Endothelial cell of umbilical vein (primary cell): ENCODE measurements at regions not wholly inside any gene's neighbourhood (a gene's known extent, or its start where the extent isn't known, plus 50 kb on each side); places are given as distances from the start of the nearest gene placed in this dataset.

ENCODE experiments used
- BruUV-seq: library from RNA; stranded (reverse); fragments of 400-500 nt; replicated peaks from 2 replicates; lab custom pipeline; 2021; lab: Mats Ljungman, UMichigan
- CTCF ChIA-PET: fragments of 300-600, 350-600 bp; sonication (Branson Sonifier 250); formaldehyde crosslinking; loops from one replicate; lab custom pipeline; 2021; ENCODE audit warnings: antibody characterized with exemption, inconsistent platforms; lab: Charles Lee
- POLR2A ChIA-PET: fragments of 300-600, 350-600 bp; sonication (Branson Sonifier 250); formaldehyde crosslinking; loops from one replicate; lab custom pipeline; 2021; ENCODE audit warnings: antibody characterized with exemption, inconsistent platforms; lab: Charles Lee
- DNase-seq: peaks from one replicate; pipeline ENCODE4 v3.0.0-alpha.2; 2011; ENCODE audit warnings: low read depth, low spot score
- FAIRE-seq: peaks from 2 replicates; lab custom pipeline; 2011; peaks lifted over from hg19 to GRCh38; lab: Jason Lieb, UNC
- H2AFZ ChIP-seq: 2 replicates; pipeline ENCODE4 v1.6.0; 2012; ENCODE audit warnings: low read depth, low read length, control low read depth, inconsistent platforms
- H3K27ac ChIP-seq: 2 replicates; pipeline ENCODE4 v1.5.1; 2011; ENCODE audit warnings: low read depth, mild to moderate bottlenecking, control low read depth, low read length, moderate library complexity; ENCODE audit not compliant: insufficient read depth
- H3K27me3 ChIP-seq, 2 experiments: 2 replicates each; pipeline versions ENCODE4 v1.6.0 to v1.6.1; 2011; ENCODE audit warnings: low read length in 2 of 2, mixed read lengths in 1 of 2; ENCODE audit not compliant: control insufficient read depth in 2 of 2, insufficient read depth in 2 of 2
- H3K36me3 ChIP-seq, 2 experiments: 2 replicates in 1 of 2; 3 replicates in 1 of 2; pipeline ENCODE4 v1.5.1; 2011; ENCODE audit warnings: low read length in 2 of 2, mild to moderate bottlenecking in 1 of 2, moderate library complexity in 1 of 2; ENCODE audit not compliant: control insufficient read depth in 2 of 2, insufficient read depth in 2 of 2; ENCODE audit errors: extremely low read depth in 1 of 2
- H3K4me1 ChIP-seq: 3 replicates; pipeline ENCODE4 v1.5.1; 2011; ENCODE audit warnings: mild to moderate bottlenecking, low read length; ENCODE audit not compliant: control insufficient read depth, insufficient read depth; ENCODE audit errors: extremely low read depth
- H3K4me2 ChIP-seq: 2 replicates; pipeline ENCODE4 v1.6.1; 2011; ENCODE audit warnings: low read length, control low read depth, mixed read lengths; ENCODE audit not compliant: insufficient read depth
- H3K4me3 ChIP-seq, 3 experiments: fragments of 200-600 bp in 1 of 3; sonication (generic), shearing (Covaris generic) in 1 of 3; replicated peaks in 1 of 3; 2 replicates each; pipeline ENCODE4 v1.5.1; 2011 to 2016; ENCODE audit warnings: control low read depth in 3 of 3, low read length in 3 of 3, mild to moderate bottlenecking in 2 of 3, inconsistent platforms in 1 of 3, low read depth in 1 of 3, moderate library complexity in 1 of 3; ENCODE audit not compliant: insufficient read depth in 1 of 3
- H3K79me2 ChIP-seq: 2 replicates; pipeline ENCODE4 v1.6.0; 2012; ENCODE audit warnings: low read length, inconsistent platforms; ENCODE audit not compliant: control insufficient read depth, insufficient read depth
- H3K9ac ChIP-seq: replicated peaks from 2 replicates; pipeline ENCODE3; 2011; ENCODE audit warnings: low read length, control low read depth; ENCODE audit not compliant: insufficient read depth; ENCODE audit errors: extremely low read depth
- H3K9me1 ChIP-seq: replicated peaks from 3 replicates; pipeline ENCODE4 v1.6.0; 2011; ENCODE audit warnings: mild to moderate bottlenecking, low read length; ENCODE audit not compliant: control insufficient read depth, insufficient read depth; ENCODE audit errors: extremely low read depth
- H3K9me3 ChIP-seq: replicated peaks from 2 replicates; pipeline ENCODE4 v1.5.1; 2012; ENCODE audit warnings: low read length, inconsistent platforms; ENCODE audit not compliant: control insufficient read depth, insufficient read depth
- H4K20me1 ChIP-seq: replicated peaks from 2 replicates; pipeline ENCODE3; 2011; ENCODE audit warnings: mild to moderate bottlenecking, low read length; ENCODE audit not compliant: control insufficient read depth, insufficient read depth; ENCODE audit errors: extremely low read depth
- EZH2 ChIP-seq: IDR thresholded peaks from 2 replicates; pipeline ENCODE4 v1.6.1; 2012; ENCODE audit warnings: borderline replicate concordance, low read depth, mild to moderate bottlenecking, moderate library complexity, low read length, inconsistent platforms; ENCODE audit not compliant: severe bottlenecking
- FOS ChIP-seq: IDR thresholded peaks from 2 replicates; pipeline ENCODE4 v1.6.1; 2011; ENCODE audit warnings: mild to moderate bottlenecking, low read length, moderate library complexity, borderline replicate concordance; ENCODE audit not compliant: insufficient read depth
- MYC ChIP-seq: IDR thresholded peaks from one replicate; pipeline ENCODE4 v1.6.1; 2011; ENCODE audit warnings: mild to moderate bottlenecking, low read depth, low read length
- POLR2A ChIP-seq: IDR thresholded peaks from 2 replicates; pipeline ENCODE4 v1.6.1; 2012; ENCODE audit warnings: low read depth, mild to moderate bottlenecking, control low read depth, low read length
- POLR2AphosphoS5 ChIP-seq: IDR thresholded peaks from 2 replicates; pipeline ENCODE4 v1.6.1; 2012; ENCODE audit warnings: low read depth, mild to moderate bottlenecking, control low read depth, low read length, moderate library complexity; ENCODE audit not compliant: insufficient read depth
- dilution Hi-C: fragments of 300-500 bp; cut with MboI; formaldehyde crosslinking; loops from one replicate; pipeline ENCODE4 v1.15.0; 2019; ENCODE audit warnings: low sequenced_read_pairs; ENCODE audit not compliant: extremely low pct_ligation_motif_present
- intact Hi-C: fragments of 100-400 bp; cut with micrococcal nuclease; formaldehyde crosslinking; loops from one replicate; pipeline ENCODE4 v1.10.0; 2022
- TF ChIP-seq, protein P1 (sequence below), 2 donors: IDR thresholded peaks; 1 replicate in 1 of 2; 2 replicates in 1 of 2; pipeline ENCODE4 v1.5.1; 2011; ENCODE audit warnings: low read length in 2 of 2, mild to moderate bottlenecking in 2 of 2, moderate library complexity in 2 of 2, control low read depth in 1 of 2, inconsistent platforms in 1 of 2, low read depth in 1 of 2; ENCODE audit not compliant: insufficient read depth in 1 of 2; ENCODE audit errors: extremely low read depth in 1 of 2
- TF ChIP-seq, protein P2 (sequence below): IDR thresholded peaks from 2 replicates; pipeline ENCODE4 v1.6.1; 2011; ENCODE audit not compliant: insufficient read depth, insufficient read length

DNA sequence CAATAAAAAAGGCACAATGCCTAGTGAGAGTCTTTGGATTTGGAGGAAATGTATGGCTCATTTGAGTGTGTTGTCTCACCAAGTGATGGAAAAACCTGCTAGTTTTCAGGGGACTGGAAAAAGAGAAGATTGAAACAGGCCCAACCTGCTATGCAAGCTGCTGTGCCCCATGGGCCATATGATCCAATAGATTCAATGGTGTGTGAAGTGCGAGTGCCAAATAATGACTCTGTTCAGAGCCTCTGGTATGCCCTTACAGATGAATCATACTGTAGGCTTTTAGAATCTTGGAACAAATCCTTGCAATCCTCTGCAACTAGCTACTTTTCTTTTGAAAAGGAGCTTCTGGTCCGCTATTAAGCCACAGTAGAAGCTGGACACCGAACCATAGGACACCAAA lies 529.8 kb upstream of the CNTNAP5 start:
- no peak overlapping the region for H2AFZ ChIP-seq
- H3K4me2 ChIP-seq, result no peak overlapping the region
- H3K79me2 ChIP-seq, result no peaks in the 10 kb centered on the region
- H3K4me1 ChIP-seq, result no peaks in the 10 kb centered on the region
- H3K27ac ChIP-seq, result no peak overlapping the region
- DNase-seq (no peak), FAIRE-seq (no peak)
- ChIA-PET POLR2A (no interaction called here), CTCF (no interaction called here)
- no peaks in the 10 kb centered on the region for H3K36me3 ChIP-seq
- no peaks in the 10 kb centered on the region for H3K9me3 ChIP-seq
- no peaks in the 10 kb centered on the region for H3K9me1 ChIP-seq
- no peak overlapping the region for H3K9ac ChIP-seq
- dilution Hi-C loops (no loop called here), intact Hi-C loops (no loop called here)
- H4K20me1 ChIP-seq, result no peaks in the 10 kb centered on the region
- TF ChIP-seq, protein P1, sequence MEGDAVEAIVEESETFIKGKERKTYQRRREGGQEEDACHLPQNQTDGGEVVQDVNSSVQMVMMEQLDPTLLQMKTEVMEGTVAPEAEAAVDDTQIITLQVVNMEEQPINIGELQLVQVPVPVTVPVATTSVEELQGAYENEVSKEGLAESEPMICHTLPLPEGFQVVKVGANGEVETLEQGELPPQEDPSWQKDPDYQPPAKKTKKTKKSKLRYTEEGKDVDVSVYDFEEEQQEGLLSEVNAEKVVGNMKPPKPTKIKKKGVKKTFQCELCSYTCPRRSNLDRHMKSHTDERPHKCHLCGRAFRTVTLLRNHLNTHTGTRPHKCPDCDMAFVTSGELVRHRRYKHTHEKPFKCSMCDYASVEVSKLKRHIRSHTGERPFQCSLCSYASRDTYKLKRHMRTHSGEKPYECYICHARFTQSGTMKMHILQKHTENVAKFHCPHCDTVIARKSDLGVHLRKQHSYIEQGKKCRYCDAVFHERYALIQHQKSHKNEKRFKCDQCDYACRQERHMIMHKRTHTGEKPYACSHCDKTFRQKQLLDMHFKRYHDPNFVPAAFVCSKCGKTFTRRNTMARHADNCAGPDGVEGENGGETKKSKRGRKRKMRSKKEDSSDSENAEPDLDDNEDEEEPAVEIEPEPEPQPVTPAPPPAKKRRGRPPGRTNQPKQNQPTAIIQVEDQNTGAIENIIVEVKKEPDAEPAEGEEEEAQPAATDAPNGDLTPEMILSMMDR (IDR thresholded peaks at IDR 0.05; ENCODE audit: extremely low read depth in 1 of 2, insufficient read depth in 1 of 2, low read depth in 1 of 2, low read length in 2 of 2), result no peak
- TF ChIP-seq MYC, result no peak
- no peak for TF ChIP-seq POLR2AphosphoS5
- no peak for TF ChIP-seq FOS
- H3K4me3 ChIP-seq, result no peak overlapping the region
- H3K27me3 ChIP-seq, result no peaks in the 10 kb centered on the region
- no TSS peak for BruUV-seq

DNA sequence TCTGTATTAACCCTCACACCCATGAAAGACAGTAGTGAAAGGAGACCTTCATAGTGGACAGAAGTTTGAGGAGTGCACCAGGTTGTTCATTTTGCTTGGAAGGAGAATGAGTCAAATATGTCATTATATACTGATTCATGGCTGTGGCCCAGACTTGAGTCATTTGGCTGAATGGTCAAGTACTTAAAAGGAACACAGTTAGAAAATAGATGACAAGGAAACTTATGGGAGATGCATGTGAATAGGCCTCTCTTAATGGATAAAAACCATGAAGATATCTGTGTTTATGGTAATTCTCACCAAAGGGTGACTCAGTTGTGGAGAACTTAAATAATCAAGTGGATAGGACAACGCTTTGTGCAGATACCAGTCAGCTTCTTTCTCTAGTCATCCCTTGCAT lies 524.7 kb upstream of the CNTNAP5 start:
- no peak for FAIRE-seq
- Histone ChIP-seq H4K20me1 (no peaks in the 10 kb centered on the region), H3K4me2 (no peak overlapping the region), H2AFZ (no peak overlapping the region), H3K79me2 (no peaks in the 10 kb centered on the region), H3K9me1 (no peaks in the 10 kb centered on the region), H3K9ac (no peak overlapping the region), H3K9me3 (peaks cover 3% of the 10 kb centered on the region), H3K27me3 (no peaks in the 10 kb centered on the region), H3K27ac (no peak overlapping the region), H3K4me3 (no peak overlapping the region), H3K4me1 (no peaks in the 10 kb centered on the region), H3K36me3 (no peaks in the 10 kb centered on the region)
- intact Hi-C loops (no loop called here), dilution Hi-C loops (no loop called here)
- TF ChIP-seq POLR2AphosphoS5 (no peak), POLR2A (no peak), MYC (no peak), EZH2 (no peak), FOS (no peak)
- TF ChIP-seq, protein P1 (IDR thresholded peaks at IDR 0.05; ENCODE audit: extremely low read depth in 1 of 2, insufficient read depth in 1 of 2, low read depth in 1 of 2, low read length in 2 of 2), result no peak
- TF ChIP-seq, protein P2, sequence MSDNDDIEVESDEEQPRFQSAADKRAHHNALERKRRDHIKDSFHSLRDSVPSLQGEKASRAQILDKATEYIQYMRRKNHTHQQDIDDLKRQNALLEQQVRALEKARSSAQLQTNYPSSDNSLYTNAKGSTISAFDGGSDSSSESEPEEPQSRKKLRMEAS, result no peak
- no TSS peak for BruUV-seq
- CTCF ChIA-PET, result no interaction called here
- no peak for DNase-seq
- POLR2A ChIA-PET, result no interaction called here
